SH-SY5Y (cell line): ENCODE measurements at regions not wholly inside any gene's neighbourhood (a gene's known extent, or its start where the extent isn't known, plus 50 kb on each side); places are given as distances from the start of the nearest gene placed in this dataset.

Experiments used
- GATA2 ChIP-seq: IDR thresholded peaks from 2 replicates; pipeline ENCODE4 v1.6.1; 2011; ENCODE audit warnings: mild to moderate bottlenecking, low read depth, low read length
- GATA3 ChIP-seq: IDR thresholded peaks from 2 replicates; pipeline ENCODE4 v1.6.1; 2011; ENCODE audit warnings: low read depth, mild to moderate bottlenecking, low read length, moderate library complexity

GRCh38 chr3:166836836-166837235 lies 543.3 kb downstream of the ZBBX start:
- TF ChIP-seq GATA2 (no peak), GATA3 (no peak)

GRCh38 chr3:166829896-166830295 lies 550.2 kb downstream of the ZBBX start:
- TF ChIP-seq GATA3 (no peak), GATA2 (no peak)

GRCh38 chr3:166818464-166818863 lies 561.6 kb downstream of the ZBBX start:
- TF ChIP-seq GATA3 = no peak
- TF ChIP-seq GATA2 = no peak

GRCh38 chr3:166810741-166811445 lies 569.2 kb downstream of the ZBBX start:
- no peak for TF ChIP-seq GATA3
- TF ChIP-seq GATA2 = no peak

- no peak for TF ChIP-seq GATA2
- TF ChIP-seq GATA3 = no peak
Measured at GRCh38 chr3:166809520-166809919, 570.6 kb downstream of the ZBBX start.

GRCh38 chr3:166788936-166789335 lies 591.2 kb downstream of the ZBBX start:
- no peak for TF ChIP-seq GATA3

- TF ChIP-seq GATA3 (no peak), GATA2 (no peak)
Measured at GRCh38 chr3:166785876-166786275, 594.2 kb downstream of the ZBBX start.

GRCh38 chr3:166783206-166783605 lies 596.9 kb downstream of the ZBBX start:
- TF ChIP-seq GATA3 (no peak), GATA2 (no peak)

- TF ChIP-seq GATA2 = no peak
- TF ChIP-seq GATA3 = no peak
Measured at GRCh38 chr3:166764698-166765318, 615.3 kb downstream of the ZBBX start.

GRCh38 chr3:166759736-166760513 lies 620.2 kb downstream of the ZBBX start:
- no peak for TF ChIP-seq GATA2
- TF ChIP-seq GATA3 = no peak

GRCh38 chr3:166752214-166752613 lies 627.9 kb downstream of the ZBBX start:
- no peak for TF ChIP-seq GATA3
- TF ChIP-seq GATA2 = no peak

GRCh38 chr3:166743481-166744134 lies 636.5 kb downstream of the ZBBX start:
- no peak for TF ChIP-seq GATA2
- no peak for TF ChIP-seq GATA3

GRCh38 chr3:166734734-166735133 lies 645.4 kb downstream of the ZBBX start:
- TF ChIP-seq GATA3 (no peak), GATA2 (no peak)

- TF ChIP-seq GATA3 (no peak), GATA2 (no peak)
Measured at GRCh38 chr3:166731701-166732100, 648.4 kb downstream of the ZBBX start.
